ENCODE measurements at regions not wholly inside any gene's neighbourhood (a gene's known extent, or its start where the extent isn't known, plus 50 kb on each side); places are given as distances from the start of the nearest gene placed in this dataset.
"Not testable (repeated sequence)": the region's sequence is repeated elsewhere in the genome, so short reads cannot be mapped to it uniquely, and the experiment has no call there.

GRCh38 chr15:31217566-31218270, 108.9 kb upstream of the KLF13 start:
- no peak for DNase-seq (ENCODE audit: low spot score)
- no peak for ATAC-seq (ENCODE audit: low FRiP score)
- TF ChIP-seq CTCF (IDR thresholded peaks at IDR 0.05), result no peak

- no peak for DNase-seq (ENCODE audit: low spot score)
- TF ChIP-seq CTCF (IDR thresholded peaks at IDR 0.05), result no peak
- ATAC-seq (ENCODE audit: low FRiP score), result no peak
Measured at GRCh38 chr15:31219221-31219620, 107.4 kb upstream of the KLF13 start.

GRCh38 chr15:31221936-31222515, 104.6 kb upstream of the KLF13 start:
- ATAC-seq (ENCODE audit: low FRiP score) (no peak), DNase-seq (ENCODE audit: low spot score) (no peak)
- TF ChIP-seq CTCF (IDR thresholded peaks at IDR 0.05), result no peak

GRCh38 chr15:31222773-31223341, 103.8 kb upstream of the KLF13 start:
- no peak for DNase-seq (ENCODE audit: low spot score)
- no peak for TF ChIP-seq CTCF (IDR thresholded peaks at IDR 0.05)
- no peak for ATAC-seq (ENCODE audit: low FRiP score)

- TF ChIP-seq CTCF (IDR thresholded peaks at IDR 0.05), result no peak
- DNase-seq (ENCODE audit: low spot score), result no peak
- ATAC-seq (ENCODE audit: low FRiP score), result no peak
Measured at GRCh38 chr15:31223478-31224350, 102.9 kb upstream of the KLF13 start.

- ATAC-seq (ENCODE audit: low FRiP score); DNase-seq (ENCODE audit: low spot score): not testable (repeated sequence)
Measured at GRCh38 chr15:31224661-31225060, 102.0 kb upstream of the KLF13 start.

- ATAC-seq (ENCODE audit: low FRiP score) (no peak), DNase-seq (ENCODE audit: low spot score) (no peak)
- no peak for TF ChIP-seq CTCF (IDR thresholded peaks at IDR 0.05)
Measured at GRCh38 chr15:31225356-31225955, 101.2 kb upstream of the KLF13 start.
